Activated CD4-positive, alpha-beta T cell treated with anti-CD3 and anti-CD28 coated beads, Interleukin-10, Interleukin-2, amounts not matched to agents 100 ng/mL and 50 ng/mL, durations not matched to agents 16 hours and 8 hours (primary cell): ENCODE measurements at regions not wholly inside any gene's neighbourhood (a gene's known extent, or its start where the extent isn't known, plus 50 kb on each side); places are given as distances from the start of the nearest gene placed in this dataset.
"Not testable (repeated sequence)": the region's sequence is repeated elsewhere in the genome, so short reads cannot be mapped to it uniquely, and the experiment has no call there.

Source experiments
- DNase-seq: peaks from one replicate; pipeline ENCODE4 v3.0.0-alpha.2; 2020

GRCh38 chr4:104326991-104327694 lies 167.6 kb downstream of the CXXC4 start:
- not testable (repeated sequence) for DNase-seq

- DNase-seq, result no peak
Observed at GRCh38 chr4:104302731-104303130, 192.0 kb downstream of the CXXC4 start.

- no peak for DNase-seq
Observed at GRCh38 chr4:104294811-104295210, 199.9 kb downstream of the CXXC4 start.

GRCh38 chr4:104286867-104287266 lies 207.8 kb downstream of the CXXC4 start:
- no peak for DNase-seq

GRCh38 chr4:104283303-104283702 lies 211.4 kb downstream of the CXXC4 start:
- DNase-seq, result no peak

- no peak for DNase-seq
Observed at GRCh38 chr4:104279744-104280143, 214.9 kb downstream of the CXXC4 start.

GRCh38 chr4:104272966-104273365 lies 221.7 kb downstream of the CXXC4 start:
- DNase-seq, result no peak

- DNase-seq, result not testable (repeated sequence)
Observed at GRCh38 chr4:104269603-104270002, 225.1 kb downstream of the CXXC4 start.

- no peak for DNase-seq
Observed at GRCh38 chr4:104263100-104263499, 231.6 kb downstream of the CXXC4 start.

GRCh38 chr4:104262678-104263077 lies 232.0 kb downstream of the CXXC4 start:
- no peak for DNase-seq

- DNase-seq, result no peak
Observed at GRCh38 chr4:104248726-104249125, 246.0 kb downstream of the CXXC4 start.

GRCh38 chr4:104235967-104236366 lies 258.7 kb downstream of the CXXC4 start:
- DNase-seq, result no peak

GRCh38 chr4:104217526-104217925 lies 277.2 kb downstream of the CXXC4 start:
- DNase-seq, result no peak

GRCh38 chr4:104211657-104212056 lies 283.0 kb downstream of the CXXC4 start:
- DNase-seq, result no peak

- DNase-seq, result no peak
Observed at GRCh38 chr4:104210420-104210819, 284.3 kb downstream of the CXXC4 start.

- no peak for DNase-seq
Observed at GRCh38 chr4:104206784-104207183, 287.9 kb downstream of the CXXC4 start.

GRCh38 chr4:104205116-104205515 lies 289.6 kb downstream of the CXXC4 start:
- no peak for DNase-seq

GRCh38 chr4:104188301-104188700 lies 306.4 kb downstream of the CXXC4 start:
- no peak for DNase-seq

- DNase-seq, result no peak
Observed at GRCh38 chr4:104169437-104169836, 325.3 kb downstream of the CXXC4 start.

- no peak for DNase-seq
Observed at GRCh38 chr4:104166749-104167148, 327.9 kb downstream of the CXXC4 start.

GRCh38 chr4:104163820-104164219 lies 330.9 kb downstream of the CXXC4 start:
- DNase-seq, result no peak

- no peak for DNase-seq
Observed at GRCh38 chr4:104146048-104146447, 348.6 kb downstream of the CXXC4 start.

- DNase-seq, result no peak
Observed at GRCh38 chr4:104138116-104138515, 356.6 kb downstream of the CXXC4 start.

- DNase-seq, result no peak
Observed at GRCh38 chr4:104129243-104129642, 365.5 kb downstream of the CXXC4 start.

GRCh38 chr4:104128850-104129213 lies 365.9 kb downstream of the CXXC4 start:
- no peak for DNase-seq
